Stimulated activated CD4-positive, alpha-beta T cell treated with anti-CD3 and anti-CD28 coated beads, Interleukin-12 subunit alpha, Interleukin-12 subunit beta, amount 100 ng/mL, for 24 hours (primary cell): ENCODE measurements at regions not wholly inside any gene's neighbourhood (a gene's known extent, or its start where the extent isn't known, plus 50 kb on each side); places are given as distances from the start of the nearest gene placed in this dataset.
"Not testable (repeated sequence)": the region's sequence is repeated elsewhere in the genome, so short reads cannot be mapped to it uniquely, and the experiment has no call there.

Experiments
- DNase-seq, 2 experiments: peaks; one replicate each; pipeline ENCODE4 v3.0.0-alpha.2; 2020; ENCODE audit warnings: low read depth in 2 of 2

- not testable (repeated sequence) for DNase-seq
These were observed 1063.2 kb downstream of the DNAJB9 start for GRCh38 chr7:109632890-109633289.

- no peak for DNase-seq
These were observed 1065.7 kb downstream of the DNAJB9 start for GRCh38 chr7:109635374-109635773.

DNA sequence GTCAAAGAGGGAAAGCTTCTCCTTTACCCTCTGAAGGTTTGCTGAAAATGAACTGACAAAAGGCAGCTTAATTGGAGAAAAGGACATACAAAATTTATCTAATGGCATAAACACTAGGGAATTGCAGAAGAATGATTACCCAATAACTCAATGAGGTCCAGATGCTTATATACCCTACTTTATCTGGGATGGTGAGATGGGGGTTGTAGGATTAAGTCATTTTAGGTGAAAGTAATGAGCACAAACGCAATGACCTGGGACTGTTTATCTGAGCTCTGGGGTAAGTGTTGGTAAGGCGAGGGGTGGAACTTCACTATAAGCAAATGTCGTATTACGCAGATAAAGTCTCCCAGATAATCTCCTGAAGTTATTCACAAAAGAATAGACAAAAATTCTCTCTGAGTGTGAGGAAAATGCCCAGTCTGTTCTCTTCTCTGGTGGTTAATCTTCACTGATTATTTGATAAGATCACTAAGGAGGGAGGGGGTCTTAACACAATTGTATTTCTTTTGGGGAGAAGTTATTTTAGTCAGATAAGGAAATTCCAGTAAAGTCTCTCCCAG lies 1067.8 kb downstream of the DNAJB9 start:
- DNase-seq: no peak

DNA sequence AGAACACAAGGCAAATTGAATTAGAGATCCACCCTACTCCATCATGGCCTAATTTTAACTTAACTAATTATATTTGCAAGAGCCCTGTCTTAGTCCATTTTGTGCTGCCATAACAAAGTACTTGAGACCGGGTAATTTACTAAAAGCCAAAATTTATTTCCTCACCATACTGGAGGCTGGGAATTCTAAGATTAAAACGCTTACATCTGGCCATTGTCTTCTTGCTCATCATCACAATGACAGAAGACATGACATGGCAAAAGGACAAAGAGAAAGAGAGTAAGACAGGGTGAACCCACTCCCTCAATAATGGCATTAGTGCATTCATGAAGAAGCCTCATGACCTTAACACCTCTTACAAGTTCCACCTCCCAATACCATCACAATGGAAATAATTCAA lies 1068.6 kb downstream of the DNAJB9 start:
- no peak for DNase-seq

DNA sequence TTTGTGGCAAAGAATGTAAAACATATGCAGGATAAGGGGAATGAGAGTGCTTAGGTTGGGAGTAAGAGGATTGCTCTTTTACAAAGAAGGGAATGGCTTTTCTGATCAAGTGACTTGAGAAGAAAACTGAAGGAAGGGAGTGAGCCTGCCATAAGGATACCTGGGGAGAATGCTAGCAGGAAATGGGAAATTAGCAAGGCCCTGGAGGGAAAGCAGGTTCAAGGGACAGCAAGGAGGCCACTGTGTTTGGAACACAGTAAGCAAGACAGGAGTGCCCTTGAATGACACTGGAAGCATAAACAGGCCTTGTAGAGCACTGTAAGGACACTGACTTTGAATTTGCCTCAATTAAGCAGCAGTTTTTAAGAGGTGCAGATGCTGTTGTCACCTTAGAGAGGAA lies 1069.9 kb downstream of the DNAJB9 start:
- no peak for DNase-seq

- no peak for DNase-seq
These were observed 1071.8 kb downstream of the DNAJB9 start for GRCh38 chr7:109641445-109641844.

- DNase-seq: no peak
These were observed 1076.5 kb downstream of the DNAJB9 start for GRCh38 chr7:109646124-109646523.

- DNase-seq: not testable (repeated sequence)
These were observed 1076.9 kb downstream of the DNAJB9 start for GRCh38 chr7:109646594-109646993.

DNA sequence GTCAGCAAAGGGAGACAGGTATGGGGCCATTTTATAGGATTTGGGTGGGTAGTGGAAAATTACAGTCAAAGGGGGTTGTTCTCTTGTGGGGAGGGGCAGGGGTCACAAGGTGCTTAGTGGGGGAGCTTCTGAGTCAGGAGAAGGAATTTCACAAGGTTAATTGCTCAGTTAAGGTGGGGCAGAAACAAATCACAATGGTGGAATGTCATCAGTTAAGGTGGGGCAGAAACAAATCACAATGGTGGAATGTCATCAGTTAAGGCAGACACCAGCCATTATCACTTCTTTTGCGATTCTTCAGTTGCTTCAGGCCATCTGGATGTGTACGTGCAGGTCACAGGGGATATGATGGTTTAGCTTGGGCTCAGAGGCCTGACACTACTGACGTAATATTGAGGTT lies 1077.6 kb downstream of the DNAJB9 start:
- DNase-seq: not testable (repeated sequence)

DNA sequence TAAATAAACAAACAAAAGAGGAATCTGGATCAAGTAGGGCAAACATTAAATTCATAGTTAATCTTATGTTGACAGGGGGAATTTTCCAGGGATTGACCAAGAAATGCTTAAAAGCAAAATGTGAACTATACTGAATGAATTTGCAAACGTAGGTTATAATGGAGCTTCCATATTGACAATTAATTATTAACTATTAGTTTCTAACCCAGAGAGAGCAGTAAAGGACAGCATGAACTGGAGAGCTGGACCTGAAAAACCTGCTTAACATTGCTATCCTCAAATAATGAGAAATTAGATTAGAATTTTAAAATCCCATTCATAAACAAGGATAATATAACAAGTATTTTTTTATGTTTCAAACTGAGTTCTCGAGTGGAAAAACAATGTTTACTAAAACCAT lies 1089.6 kb downstream of the DNAJB9 start:
- DNase-seq: no peak

GRCh38 chr7:109660401-109660800 lies 1090.7 kb downstream of the DNAJB9 start:
- no peak for DNase-seq

- DNase-seq: no peak
These were observed 1094.1 kb downstream of the DNAJB9 start for GRCh38 chr7:109663806-109664205.

DNA sequence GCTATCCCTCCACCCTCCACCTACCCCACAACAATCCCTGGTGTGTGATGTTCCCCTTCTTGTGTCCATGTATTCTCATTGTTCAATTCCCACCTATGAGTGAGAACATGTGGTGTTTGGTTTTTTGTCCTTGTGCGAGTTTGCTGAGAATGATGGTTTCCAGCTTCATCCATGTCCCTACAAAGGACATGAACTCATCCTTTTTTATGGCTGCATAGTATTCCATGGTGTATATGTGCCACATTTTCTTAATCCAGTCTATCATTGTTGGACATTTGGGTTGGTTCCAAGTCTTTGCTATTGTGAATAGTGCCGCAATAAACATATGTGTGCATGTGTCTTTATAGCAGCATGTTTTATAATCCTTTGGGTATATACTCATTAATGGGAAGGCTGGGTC lies 1117.6 kb downstream of the DNAJB9 start:
- not testable (repeated sequence) for DNase-seq

DNA sequence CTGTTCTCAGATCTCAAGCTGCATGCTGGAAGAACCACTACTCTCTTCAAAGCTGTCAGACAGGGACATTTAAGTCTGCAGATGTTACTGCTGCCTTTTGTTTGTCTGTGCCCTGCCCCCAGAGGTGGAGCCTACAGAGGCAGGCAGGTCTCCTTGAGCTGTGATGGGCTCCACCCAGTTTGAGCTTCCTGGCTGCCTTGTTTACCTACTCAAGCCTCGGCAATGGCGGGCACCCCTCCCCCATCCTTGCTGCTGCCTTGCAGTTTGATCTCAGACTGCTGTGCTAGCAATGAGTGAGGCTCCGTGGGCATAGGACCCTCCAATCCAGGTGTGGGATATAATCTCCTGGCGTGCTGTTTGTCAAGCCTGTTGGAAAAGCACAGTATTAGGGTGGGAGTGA lies 1122.9 kb downstream of the DNAJB9 start:
- not testable (repeated sequence) for DNase-seq

- no peak for DNase-seq
These were observed 1124.7 kb downstream of the DNAJB9 start for GRCh38 chr7:109694149-109695071.

- no peak for DNase-seq
These were observed 1125.7 kb downstream of the DNAJB9 start for GRCh38 chr7:109695419-109695818.

DNA sequence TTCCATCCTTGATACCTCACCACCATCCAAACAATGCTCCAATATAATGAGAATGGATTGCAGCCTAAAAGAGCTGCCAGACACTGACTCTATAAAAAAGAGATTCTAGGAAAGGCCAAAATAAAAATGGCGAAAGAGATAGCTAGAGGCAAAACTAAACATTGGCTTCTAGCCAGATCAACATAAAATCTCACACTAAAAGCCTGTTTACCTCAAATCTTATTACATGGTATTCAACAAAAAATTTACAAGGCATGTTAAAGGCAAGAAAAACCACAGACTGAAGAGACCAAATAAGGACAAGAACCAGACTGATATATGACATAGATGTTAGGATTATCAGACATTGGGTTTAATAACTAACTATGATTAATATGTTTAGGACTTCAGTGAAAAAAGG lies 1127.0 kb downstream of the DNAJB9 start:
- DNase-seq: no peak

DNA sequence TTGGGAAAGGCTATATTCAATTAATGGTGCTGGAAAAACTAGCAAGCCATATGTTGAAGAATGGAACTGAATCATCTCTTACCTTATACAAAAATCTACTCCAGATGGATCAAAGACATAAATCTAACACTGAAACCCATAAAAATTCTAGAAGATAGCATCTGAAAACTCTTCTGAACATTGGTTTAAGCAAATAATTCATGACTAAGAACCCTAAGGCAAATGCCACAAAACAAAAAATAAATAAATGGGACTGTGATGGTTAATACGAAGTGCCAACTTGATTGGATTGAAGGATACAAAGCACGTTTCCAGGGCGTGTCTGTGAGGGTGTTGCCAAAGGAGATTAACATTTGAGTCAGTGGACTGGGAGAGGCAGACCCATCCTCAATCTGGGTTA lies 1130.0 kb downstream of the DNAJB9 start:
- no peak for DNase-seq

DNA sequence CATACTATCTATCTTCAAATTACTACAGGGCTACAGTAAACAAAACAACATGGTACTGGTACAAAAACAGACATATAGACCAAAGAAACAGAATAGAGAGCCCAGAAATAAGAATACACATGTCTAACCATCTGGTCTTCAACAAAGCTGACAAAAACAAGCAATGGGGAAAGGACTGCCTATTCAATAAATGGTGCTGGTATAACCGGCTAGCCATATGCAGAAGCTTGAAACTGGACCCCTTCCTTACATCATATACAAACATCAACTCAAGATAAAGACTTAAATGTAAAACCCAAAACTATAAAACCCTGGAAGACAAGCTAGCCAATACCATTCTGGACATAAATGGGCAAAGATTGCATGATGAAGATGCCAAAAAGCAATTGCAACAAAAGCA lies 1143.7 kb downstream of the DNAJB9 start:
- no peak for DNase-seq

DNA sequence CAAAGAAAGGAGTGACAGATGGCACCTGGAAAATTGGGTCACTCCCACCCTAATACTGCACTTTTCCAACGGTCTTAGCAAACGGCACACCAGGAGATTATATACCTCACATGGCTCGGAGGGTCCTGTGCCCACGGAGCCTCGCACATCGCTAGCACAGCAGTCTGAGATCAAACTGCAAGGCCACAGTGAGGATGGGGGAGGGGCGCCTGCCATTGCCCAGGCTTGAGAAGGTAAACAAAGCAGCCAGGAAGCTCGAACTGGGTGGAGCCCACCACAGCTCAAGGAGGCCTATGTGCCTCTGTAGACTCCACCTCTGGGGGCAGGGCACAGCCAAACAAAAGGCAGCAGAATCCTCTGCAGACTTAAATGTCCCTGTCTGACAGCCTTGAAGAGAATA lies 1149.7 kb downstream of the DNAJB9 start:
- not testable (repeated sequence) for DNase-seq

DNA sequence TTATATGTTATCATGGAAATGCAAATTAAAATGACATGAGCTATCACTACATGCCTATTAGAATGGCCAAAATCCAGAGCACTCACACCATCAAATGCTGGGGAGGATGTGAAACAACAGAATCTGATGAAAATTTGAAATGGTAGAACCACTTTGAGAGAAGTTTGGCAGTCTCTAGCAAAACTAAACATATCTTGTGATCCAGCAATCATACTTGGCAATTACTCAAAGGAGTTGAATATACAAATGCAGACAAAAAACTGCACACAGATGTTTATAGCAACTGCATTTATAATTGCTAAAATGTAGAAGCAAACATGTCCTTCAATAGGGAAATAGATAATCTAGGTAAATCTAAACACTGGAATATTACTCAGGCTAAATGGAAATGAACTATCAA lies 1164.9 kb downstream of the DNAJB9 start:
- no peak for DNase-seq

DNA sequence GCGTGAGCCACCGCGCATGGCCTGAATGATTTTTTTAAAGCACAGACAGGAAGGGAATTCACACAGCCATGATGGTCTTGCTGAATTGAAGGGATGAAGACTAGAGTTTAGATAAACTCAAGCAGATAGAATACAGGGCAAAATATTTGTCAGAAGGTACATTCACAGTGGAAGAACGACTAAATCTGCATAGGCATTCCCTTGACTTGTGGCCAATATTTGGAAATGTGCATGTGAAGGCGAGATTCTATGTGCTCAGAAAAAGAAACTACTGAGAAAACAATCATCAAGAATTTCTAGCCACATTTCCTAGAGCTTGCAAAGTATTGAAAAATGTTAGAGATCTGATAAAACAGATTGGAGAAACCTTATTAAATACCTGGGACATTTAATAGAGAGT lies 1166.2 kb downstream of the DNAJB9 start:
- no peak for DNase-seq

DNA sequence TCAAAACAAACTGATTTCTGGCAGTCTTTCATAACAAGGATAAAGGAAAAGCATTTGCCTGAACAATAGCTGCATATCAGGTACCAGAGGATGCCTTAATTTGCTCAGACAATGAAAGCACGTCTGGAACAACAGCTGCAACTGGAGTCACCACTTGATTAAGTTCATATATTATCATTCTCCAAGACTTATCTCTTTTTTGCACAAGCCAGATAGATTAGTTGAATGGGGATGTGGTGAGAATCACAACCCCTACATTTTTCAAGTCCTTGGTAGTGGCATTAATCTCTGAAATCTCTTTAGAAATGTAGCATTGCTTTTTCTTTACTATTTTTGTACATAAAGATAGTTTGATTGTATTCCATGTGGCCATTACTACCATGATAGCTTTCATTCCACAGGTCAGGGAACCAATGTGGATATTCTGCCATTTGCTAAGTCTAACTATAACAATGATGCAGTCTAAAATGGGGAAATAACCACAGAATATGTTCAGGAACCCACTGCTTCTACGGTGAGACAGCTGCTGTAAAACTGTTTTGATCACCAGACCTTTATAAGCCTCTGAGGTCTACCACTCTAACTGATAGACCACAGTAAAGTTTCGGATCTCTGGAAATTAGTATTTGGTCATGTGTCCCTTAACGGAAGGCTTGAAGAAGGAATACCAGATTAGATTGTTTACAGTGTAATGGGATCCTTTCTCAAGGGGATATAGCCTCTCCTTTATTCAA lies 1176.2 kb downstream of the DNAJB9 start:
- no peak for DNase-seq
